OCI-LY7 (cell line): ENCODE measurements at regions not wholly inside any gene's neighbourhood (a gene's known extent, or its start where the extent isn't known, plus 50 kb on each side); places are given as distances from the start of the nearest gene placed in this dataset.

Source experiments
- BruUV-seq: library from RNA; stranded (reverse); fragments of 400-500 nt; replicated peaks from 2 replicates; lab custom pipeline; 2021; lab: Mats Ljungman, UMichigan
- CTCF ChIA-PET: fragments of 300-600 bp; sonication (Branson Sonifier 250); formaldehyde crosslinking; loops from one replicate; lab custom pipeline; 2022; ENCODE audit warnings: antibody characterized with exemption; ENCODE audit not compliant: unreplicated experiment; lab: Charles Lee
- POLR2A ChIA-PET: fragments of 300-600 bp; sonication (Branson Sonifier 250); formaldehyde crosslinking; loops from one replicate; lab custom pipeline; 2022; ENCODE audit warnings: antibody characterized with exemption; lab: Charles Lee
- DNase-seq: peaks from one replicate; pipeline ENCODE4 v3.0.0-alpha.2; 2015; ENCODE audit warnings: low spot score
- H2AFZ ChIP-seq: fragments of 200-600 bp; sonication (generic), shearing (Covaris generic); 2 replicates; pipeline ENCODE4 v1.6.1; 2014; ENCODE audit warnings: mild to moderate bottlenecking, antibody characterized with exemption, low read length, moderate library complexity
- H3K27ac ChIP-seq: fragments of 200-600 bp; sonication (generic); 2 replicates; pipeline ENCODE4 v1.5.1; 2014; ENCODE audit warnings: mixed run types, low read depth, mild to moderate bottlenecking, moderate library complexity, low read length, inconsistent platforms; ENCODE audit not compliant: poor library complexity, severe bottlenecking
- H3K36me3 ChIP-seq: fragments of 200-600 bp; sonication (generic); 2 replicates; pipeline ENCODE4 v1.6.1; 2014; ENCODE audit warnings: mild to moderate bottlenecking, antibody characterized with exemption, low read length, moderate library complexity, mixed read lengths; ENCODE audit not compliant: insufficient read depth
- H3K4me1 ChIP-seq: fragments of 200-600 bp; sonication (generic); 2 replicates; pipeline ENCODE4 v1.5.1; 2014; ENCODE audit warnings: mild to moderate bottlenecking, low read length; ENCODE audit not compliant: insufficient read depth, poor library complexity, severe bottlenecking
- H3K4me2 ChIP-seq: fragments of 200-600 bp; sonication (generic); 2 replicates; pipeline ENCODE4 v1.6.1; 2014; ENCODE audit warnings: mild to moderate bottlenecking, low read length
- H3K4me3 ChIP-seq: fragments of 200-600 bp; sonication (generic); 2 replicates; pipeline ENCODE4 v1.5.1; 2014; ENCODE audit warnings: mild to moderate bottlenecking, low read depth, low read length; ENCODE audit not compliant: poor library complexity, severe bottlenecking
- H3K79me2 ChIP-seq: fragments of 200-600 bp; sonication (generic); 2 replicates; pipeline ENCODE4 v1.6.1; 2016; ENCODE audit warnings: low read depth, mild to moderate bottlenecking, low read length, moderate library complexity, mixed read lengths; ENCODE audit not compliant: insufficient read depth
- H3K9me2 ChIP-seq: fragments of 200-600 bp; sonication (generic); 2 replicates; pipeline ENCODE4 v1.6.1; 2016; ENCODE audit warnings: mild to moderate bottlenecking, low read length, mixed read lengths; ENCODE audit not compliant: insufficient read depth
- H3K9me3 ChIP-seq: fragments of 200-600 bp; sonication (generic); 2 replicates; pipeline ENCODE4 v1.6.1; 2014; ENCODE audit warnings: mild to moderate bottlenecking, mixed run types, low read length, mixed read lengths
- H4K20me1 ChIP-seq: fragments of 200-600 bp; sonication (generic); 2 replicates; pipeline ENCODE4 v1.6.1; 2014; ENCODE audit warnings: mild to moderate bottlenecking, antibody characterized with exemption, low read length, moderate library complexity, mixed read lengths; ENCODE audit not compliant: insufficient read depth
- EZH2phosphoT487 ChIP-seq: fragments of 200-600 bp; sonication (generic); IDR thresholded peaks from 2 replicates; pipeline ENCODE4 v1.6.1; 2018; ENCODE audit warnings: low read depth, borderline replicate concordance, mild to moderate bottlenecking, mixed run types, antibody characterized with exemption, low read length, moderate library complexity, mixed read lengths
- intact Hi-C: fragments of 100-400 bp; cut with micrococcal nuclease; formaldehyde crosslinking; loops from one replicate; pipeline ENCODE4 v1.10.0; 2022; ENCODE audit not compliant: unreplicated experiment
- TF ChIP-seq, protein P1 (sequence below): fragments of 200-600 bp; sonication (generic); conservative IDR thresholded peaks from 2 replicates; pipeline ENCODE4 v1.5.1; 2014; ENCODE audit warnings: mild to moderate bottlenecking, antibody characterized with exemption, low read length, moderate library complexity, mixed read lengths

DNA sequence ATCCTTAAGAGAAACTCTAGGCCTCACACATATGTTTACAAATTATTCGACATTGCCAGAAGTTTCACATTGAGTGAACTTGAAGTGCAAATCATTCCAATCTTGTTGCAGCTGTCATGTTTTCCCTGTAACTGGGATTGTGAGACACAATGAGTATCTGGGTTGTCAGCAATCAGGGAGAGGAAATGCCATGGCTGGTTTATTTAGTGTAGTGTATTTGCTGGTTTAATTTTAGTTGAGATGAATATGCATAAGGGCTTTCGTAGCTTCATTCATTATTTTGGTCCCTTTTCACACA, 54.2 kb upstream of the USP1 start:
- no peaks in the 10 kb centered on the region for H4K20me1 ChIP-seq
- POLR2A ChIA-PET, result no interaction called here
- TF ChIP-seq, protein P1, sequence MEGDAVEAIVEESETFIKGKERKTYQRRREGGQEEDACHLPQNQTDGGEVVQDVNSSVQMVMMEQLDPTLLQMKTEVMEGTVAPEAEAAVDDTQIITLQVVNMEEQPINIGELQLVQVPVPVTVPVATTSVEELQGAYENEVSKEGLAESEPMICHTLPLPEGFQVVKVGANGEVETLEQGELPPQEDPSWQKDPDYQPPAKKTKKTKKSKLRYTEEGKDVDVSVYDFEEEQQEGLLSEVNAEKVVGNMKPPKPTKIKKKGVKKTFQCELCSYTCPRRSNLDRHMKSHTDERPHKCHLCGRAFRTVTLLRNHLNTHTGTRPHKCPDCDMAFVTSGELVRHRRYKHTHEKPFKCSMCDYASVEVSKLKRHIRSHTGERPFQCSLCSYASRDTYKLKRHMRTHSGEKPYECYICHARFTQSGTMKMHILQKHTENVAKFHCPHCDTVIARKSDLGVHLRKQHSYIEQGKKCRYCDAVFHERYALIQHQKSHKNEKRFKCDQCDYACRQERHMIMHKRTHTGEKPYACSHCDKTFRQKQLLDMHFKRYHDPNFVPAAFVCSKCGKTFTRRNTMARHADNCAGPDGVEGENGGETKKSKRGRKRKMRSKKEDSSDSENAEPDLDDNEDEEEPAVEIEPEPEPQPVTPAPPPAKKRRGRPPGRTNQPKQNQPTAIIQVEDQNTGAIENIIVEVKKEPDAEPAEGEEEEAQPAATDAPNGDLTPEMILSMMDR, result no peak
- no peak for TF ChIP-seq EZH2phosphoT487
- H3K4me1 ChIP-seq, result no peaks in the 10 kb centered on the region
- no peaks in the 10 kb centered on the region for H3K79me2 ChIP-seq
- no peak overlapping the region for H3K27ac ChIP-seq
- H3K4me2 ChIP-seq, result no peak overlapping the region
- H3K9me2 ChIP-seq, result no peaks in the 10 kb centered on the region
- no peak overlapping the region for H2AFZ ChIP-seq
- BruUV-seq, result no TSS peak
- CTCF ChIA-PET, result no interaction called here
- H3K36me3 ChIP-seq, result no peaks in the 10 kb centered on the region
- no peak for DNase-seq
- no peak overlapping the region for H3K4me3 ChIP-seq
- intact Hi-C loops, result no loop called here
- no peaks in the 10 kb centered on the region for H3K9me3 ChIP-seq

DNA sequence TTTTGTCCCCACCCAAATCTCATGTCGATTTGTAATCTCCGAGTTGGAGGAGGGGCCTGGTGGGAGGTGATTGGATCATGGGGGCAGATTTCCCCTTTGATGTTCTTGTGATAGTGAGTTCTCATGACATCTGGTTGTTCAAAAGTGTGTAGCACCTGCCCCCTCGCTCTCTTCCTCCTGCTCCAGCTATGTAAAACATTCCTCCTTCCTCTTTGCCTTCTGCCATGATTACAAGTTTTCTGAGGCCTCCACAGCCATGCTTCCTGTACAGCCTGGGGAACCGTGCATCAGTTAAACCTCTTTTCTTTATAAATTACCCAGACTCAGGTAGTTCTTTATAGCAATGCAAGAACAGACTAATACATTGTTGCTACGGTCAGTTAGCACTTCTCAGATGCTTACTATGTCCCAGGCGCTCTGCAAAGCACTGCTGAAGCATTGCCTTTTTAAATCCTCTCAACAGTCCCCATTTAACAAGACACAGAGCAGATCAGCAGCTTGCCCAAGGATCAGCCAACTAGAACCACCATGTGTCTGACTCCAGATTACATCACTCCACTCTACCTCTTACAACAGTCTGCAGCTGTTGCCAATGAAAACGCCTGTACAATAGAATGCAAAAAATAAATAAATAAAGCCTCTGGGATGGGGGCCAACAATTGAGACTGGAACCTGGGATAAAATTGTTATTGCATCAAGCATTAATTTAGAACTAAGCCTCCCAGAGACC, 52.4 kb upstream of the USP1 start:
- CTCF ChIA-PET, result no interaction called here

DNA sequence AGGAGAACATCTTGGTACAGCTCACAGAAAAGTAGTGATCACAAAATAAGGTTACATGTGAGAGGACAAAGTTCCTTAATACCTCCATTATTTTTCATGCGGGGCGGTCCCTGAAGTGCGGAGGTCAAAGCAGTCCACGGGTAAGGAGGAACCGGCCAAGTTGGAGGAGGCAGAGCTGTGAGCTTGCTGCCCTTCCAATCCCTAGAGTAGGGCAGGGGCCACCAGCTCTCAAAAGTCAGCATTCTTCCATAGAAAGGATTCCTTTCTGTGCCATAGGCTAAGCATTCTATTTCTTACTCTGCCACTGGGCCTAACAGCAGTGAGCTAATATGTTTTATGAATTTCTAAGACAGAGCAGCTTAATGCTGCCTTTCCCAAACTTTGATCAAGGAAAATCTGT, 50.9 kb upstream of the USP1 start:
- DNase-seq, result no peak
- CTCF ChIA-PET, result no interaction called here
- H3K4me1 ChIP-seq, result no peaks in the 10 kb centered on the region
- no peak overlapping the region for H3K4me3 ChIP-seq
- no peaks in the 10 kb centered on the region for H3K79me2 ChIP-seq
- no TSS peak for BruUV-seq
- no peak overlapping the region for H2AFZ ChIP-seq
- H3K9me2 ChIP-seq, result no peaks in the 10 kb centered on the region
- H3K4me2 ChIP-seq, result no peak overlapping the region
- no peaks in the 10 kb centered on the region for H3K9me3 ChIP-seq
- H3K27ac ChIP-seq, result no peak overlapping the region
- H4K20me1 ChIP-seq, result no peaks in the 10 kb centered on the region
- H3K36me3 ChIP-seq, result no peaks in the 10 kb centered on the region
- POLR2A ChIA-PET, result interaction anchor here (0.6 to 1.1 kb wide), 2 partner anchors 9 to 1858 kb away, joined by 4 read pairs; no protein-coding TSS in a partner anchor
- TF ChIP-seq, protein P1, result no peak
- no peak for TF ChIP-seq EZH2phosphoT487
- intact Hi-C loops, result no loop called here

More for the DNA sequence above, 52.4 kb upstream of the USP1 start:
- BruUV-seq, result no TSS peak
- POLR2A ChIA-PET, result no interaction called here
- TF ChIP-seq EZH2phosphoT487, result no peak
- TF ChIP-seq, protein P1, result no peak
- no peaks in the 10 kb centered on the region for H3K36me3 ChIP-seq
- no peak overlapping the region for H3K4me2 ChIP-seq
- H2AFZ ChIP-seq, result no peak overlapping the region
- H3K27ac ChIP-seq, result no peak overlapping the region
- DNase-seq, result no peak
- no peaks in the 10 kb centered on the region for H3K4me1 ChIP-seq
- intact Hi-C loops, result no loop called here
- H3K9me2 ChIP-seq, result no peaks in the 10 kb centered on the region
- no peaks in the 10 kb centered on the region for H3K79me2 ChIP-seq
- H3K4me3 ChIP-seq, result no peak overlapping the region
- H3K9me3 ChIP-seq, result no peaks in the 10 kb centered on the region
- no peaks in the 10 kb centered on the region for H4K20me1 ChIP-seq
